ENCODE measurements at regions not wholly inside any gene's neighbourhood (a gene's known extent, or its start where the extent isn't known, plus 50 kb on each side); places are given as distances from the start of the nearest gene placed in this dataset.

DNA sequence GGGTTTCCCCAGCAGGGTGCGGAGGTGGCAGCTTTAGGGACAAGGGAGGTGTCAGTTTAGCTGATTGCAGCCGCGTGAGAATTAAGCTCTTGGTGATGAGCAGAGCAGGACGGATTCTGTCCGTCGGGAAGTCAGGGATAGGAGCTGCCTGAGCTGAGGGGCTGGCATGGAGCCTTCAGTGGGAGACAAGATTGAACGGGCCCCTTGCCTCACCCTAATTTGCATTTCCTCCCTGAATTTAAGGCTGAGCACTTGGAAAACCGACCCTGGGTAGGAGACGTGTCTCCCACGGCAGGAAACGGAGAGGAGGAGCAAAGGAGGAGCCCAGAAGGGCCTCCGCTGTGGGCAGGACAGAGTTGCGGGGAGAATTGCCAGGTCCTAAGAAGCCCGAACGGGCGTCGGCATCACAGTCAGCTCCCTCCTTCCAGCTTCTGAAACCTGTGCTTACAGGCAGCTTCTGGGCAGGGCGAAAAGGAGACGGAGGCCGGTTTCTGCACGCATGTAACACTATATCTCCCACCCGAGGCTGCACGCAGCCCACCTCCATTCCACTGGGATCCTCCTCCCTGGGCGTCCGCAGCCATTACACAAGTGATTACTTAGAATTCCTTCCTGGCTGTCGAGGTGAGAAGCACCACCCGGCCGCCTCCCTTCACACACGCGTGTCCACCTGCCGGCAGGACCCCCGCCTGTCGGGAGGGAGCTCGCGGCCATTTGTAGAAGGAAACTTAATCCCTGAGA is 345.8 kb downstream of the BRD1 start:
- DNase-seq (ENCODE audit: low spot score), result no peak

DNA sequence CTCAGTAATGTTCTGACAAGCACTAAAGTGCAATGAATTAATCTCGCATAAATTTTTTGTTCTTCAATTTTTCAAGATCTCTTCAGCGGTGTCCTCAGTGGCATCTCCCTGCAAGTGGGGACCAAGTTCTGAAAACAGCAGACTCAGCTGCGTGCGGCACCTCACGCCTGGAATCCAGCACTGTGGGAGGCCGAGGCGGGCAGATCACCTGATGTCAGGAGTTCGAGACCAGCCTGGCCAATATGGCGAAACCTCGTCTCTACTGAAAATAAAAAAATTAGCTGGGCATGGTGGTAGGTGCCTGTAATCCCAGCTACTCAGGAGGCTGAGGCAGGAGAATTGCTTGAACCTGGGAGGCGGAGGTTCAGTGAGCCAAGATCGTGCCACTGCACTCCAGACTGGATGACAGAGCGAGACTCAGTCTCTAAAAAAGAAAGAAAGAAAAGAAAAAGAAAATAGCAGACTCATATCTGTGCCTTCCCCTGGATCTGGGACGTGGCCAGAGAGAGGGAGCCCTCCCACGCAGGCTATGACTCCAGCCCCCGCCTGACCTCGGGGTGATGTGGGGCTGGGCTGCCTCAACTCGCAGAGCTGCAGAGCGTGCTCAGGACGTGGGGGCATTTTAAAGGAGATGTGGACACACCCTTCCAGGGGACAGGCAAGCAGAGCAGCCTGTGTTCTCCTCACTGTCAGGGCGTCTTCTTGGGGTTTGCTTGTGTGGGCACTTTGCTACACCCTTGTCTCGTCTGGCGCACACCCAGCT is 346.6 kb downstream of the BRD1 start:
- no peak for DNase-seq (ENCODE audit: low spot score)

DNA sequence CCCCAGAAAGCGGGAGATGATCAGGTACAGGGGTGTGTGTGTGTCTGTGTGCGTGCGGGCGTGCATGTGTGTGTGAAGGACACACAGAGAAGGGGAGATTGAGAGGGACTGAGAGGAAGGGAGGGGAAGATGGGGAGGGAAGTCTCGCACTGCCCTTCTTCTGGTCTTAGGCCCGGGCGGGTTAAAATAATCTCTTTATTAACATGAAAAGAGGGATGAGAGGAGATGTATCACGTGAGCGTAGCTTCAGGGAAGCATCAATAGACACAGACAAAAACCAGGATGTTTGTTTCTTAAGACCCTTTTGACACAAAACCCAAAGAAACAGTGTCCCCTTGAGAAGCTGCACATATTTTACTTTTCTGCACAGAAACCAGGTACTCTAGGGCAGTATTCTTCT is 347.3 kb downstream of the BRD1 start:
- DNase-seq (ENCODE audit: low spot score), result no peak

DNA sequence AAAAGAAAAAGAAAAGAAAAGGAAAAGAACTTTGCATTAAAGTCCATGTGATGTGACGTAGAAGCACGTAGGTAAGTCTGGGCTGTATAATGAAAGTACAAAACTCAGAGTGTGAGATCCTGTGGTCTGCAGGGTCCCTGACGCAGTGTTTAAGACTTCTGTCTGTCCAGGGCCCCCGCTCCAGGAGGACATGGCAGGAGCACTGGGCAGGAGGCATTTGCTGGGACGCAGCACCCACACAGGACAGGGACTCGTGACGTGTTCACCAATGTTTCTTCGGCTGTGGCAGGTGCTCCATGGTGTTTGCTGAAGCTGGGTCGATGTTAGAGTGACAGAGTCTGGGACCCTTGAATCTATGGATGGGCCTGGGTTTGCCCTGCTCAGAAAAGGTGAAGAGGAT is 348.1 kb downstream of the BRD1 start:
- DNase-seq (ENCODE audit: low spot score), result no peak

DNA sequence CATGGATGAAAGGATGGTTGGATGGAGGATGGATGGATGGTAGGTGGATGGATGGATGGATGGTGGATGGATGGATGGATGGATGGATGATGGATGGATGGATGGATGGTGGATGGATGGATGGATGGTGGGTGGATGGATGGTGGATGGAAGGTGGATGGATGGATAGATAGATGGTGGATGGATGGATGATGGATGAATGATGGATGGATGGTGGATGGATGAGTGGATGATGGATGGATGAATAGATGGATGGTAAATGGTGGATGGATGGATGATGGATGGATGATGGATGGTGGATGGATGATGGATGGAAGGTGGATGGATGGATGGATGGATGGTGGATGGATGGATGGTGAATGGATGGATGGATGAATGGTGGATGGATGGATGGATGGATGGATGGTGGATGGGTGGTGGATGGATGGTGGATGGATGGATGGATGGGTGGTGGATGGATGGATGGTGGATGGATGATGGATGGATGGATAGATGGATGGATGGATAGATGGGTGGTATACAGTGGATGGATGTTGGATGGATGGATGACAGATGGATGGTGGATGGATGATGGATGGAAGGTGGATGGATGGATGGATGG is 350.8 kb downstream of the BRD1 start:
- DNase-seq (ENCODE audit: low spot score), result no peak

DNA sequence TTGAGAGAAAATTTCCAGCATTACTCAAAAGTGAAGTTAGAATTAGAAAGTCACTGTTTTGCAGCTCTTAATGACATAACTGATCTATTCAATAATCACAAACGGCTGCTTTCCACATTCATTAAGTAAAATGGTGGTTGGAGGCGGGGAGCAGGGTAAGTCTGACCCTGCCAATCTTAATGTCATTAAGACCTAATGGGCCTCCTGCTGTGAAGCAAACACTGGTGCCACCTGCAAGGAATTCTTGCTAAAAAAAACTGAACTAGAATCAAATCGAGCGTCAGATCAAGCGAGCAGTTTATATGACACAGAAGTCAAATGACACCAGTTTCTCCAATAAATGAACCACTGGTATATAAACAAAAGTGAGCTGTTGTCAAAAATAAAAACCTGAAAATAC is 351.5 kb downstream of the BRD1 start:
- DNase-seq (ENCODE audit: low spot score), result peak; percentile 22

DNA sequence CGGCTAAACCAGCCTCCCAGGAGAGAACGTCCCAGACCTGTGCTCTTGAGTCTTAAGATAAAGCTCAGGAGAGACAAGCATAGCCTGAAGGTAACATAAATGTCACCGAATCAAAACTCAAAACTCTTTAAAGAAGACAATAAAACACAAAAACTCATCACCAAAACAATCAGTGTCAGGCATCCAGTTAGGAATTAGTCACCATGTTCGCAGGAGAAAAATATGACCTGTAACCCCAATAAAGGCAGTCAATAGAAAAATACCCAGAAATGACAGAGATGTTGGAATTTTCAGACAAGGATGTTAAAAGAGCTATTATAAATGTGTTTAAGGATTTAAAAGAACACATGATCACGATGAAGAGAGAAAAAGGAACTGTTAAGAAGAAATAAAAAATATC is 352.4 kb downstream of the BRD1 start:
- no peak for DNase-seq (ENCODE audit: low spot score)

DNA sequence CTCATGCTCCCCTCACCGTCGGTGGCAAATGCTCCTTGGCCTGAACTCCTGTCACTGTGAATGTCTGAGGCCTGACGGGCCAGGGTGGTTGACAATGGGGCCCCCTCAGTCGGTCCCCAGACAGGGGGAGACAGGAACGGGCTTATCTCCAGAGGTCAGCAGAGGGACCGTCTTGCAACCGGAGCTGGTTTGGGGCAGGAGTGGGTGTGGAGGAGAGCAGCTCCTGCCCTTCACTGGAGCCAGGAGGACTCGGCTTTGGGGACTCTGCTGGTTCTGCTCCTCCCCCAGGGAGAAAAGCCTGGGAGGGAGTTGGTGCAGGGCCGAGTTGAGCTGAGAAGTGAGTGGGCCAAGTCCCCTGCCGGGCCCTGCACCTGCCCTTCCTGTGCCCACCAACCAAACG is 354.4 kb downstream of the BRD1 start:
- DNase-seq (ENCODE audit: low spot score), result no peak

DNA sequence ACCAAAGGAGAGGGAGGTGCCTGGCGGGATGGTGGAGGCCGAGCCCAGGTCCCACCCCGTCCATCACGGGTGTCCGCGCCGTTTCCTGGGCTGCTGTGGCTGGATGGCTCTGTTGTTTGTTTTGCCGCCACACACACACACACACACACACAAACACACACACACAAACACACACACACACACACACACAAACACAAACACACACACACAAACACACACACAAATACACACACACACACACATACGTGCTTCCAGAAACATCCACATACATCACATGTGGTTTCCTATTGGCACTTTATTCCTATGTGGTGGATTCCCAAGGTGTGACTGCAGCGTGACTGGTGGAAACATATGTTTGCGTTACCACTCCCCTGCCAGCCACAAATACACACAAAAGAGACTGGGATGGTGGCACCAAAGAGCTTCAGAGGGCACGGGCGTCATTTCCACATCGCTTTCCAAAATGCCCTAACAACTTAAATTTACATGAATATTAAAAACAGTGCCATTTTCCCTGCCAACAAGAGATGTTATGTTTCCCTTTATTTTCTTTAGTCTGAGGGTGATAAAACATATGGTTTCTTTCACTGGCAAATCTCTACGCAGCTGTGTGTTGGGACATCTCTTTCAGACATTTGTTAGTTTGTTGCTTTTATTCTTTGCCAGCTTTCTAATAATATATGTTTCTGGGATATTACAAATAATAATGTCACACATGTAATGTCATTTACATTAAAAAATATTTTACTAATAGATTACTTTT is 356.8 kb downstream of the BRD1 start:
- DNase-seq (ENCODE audit: low spot score), result no peak

DNA sequence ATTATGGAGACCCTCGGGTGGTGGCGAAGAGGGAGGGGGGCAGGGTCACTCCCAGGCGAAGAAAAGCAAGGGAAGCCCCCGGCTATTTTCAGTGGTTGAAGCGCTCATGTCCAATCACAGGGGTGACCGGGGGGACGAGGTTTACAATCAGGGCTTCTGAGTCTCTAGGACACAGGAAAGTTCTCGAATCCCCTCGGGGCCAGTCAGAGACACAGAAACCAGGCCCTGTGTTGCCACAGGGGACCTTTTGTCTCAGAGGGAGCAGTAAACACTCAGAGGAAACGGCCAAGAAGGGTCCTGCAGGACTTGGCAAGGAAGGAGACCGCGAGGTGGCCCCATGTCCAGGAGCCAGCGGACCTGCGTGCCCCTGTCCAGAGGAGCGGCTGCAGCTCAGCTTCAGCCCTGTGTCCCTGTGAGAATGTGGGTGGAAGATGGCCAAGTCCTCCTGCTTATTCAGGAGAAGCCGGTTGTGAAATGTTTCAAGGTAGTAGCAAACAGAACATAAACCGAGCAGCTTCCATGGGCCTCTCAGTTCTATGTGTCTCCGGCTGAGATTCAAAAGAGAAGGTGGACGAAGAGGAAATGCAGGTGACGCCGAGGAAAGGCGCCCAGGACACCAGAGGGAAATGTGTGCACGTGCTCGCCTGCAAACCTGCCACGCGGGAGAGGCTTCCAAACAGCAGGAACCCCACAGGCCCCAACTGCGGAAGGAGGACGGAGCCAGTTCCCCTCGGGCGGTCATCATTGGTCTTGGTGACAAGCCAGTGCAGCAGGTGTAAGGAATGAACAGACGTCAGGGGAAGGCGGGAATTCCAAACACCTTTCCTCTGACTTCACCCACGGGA is 357.6 kb downstream of the BRD1 start:
- DNase-seq (ENCODE audit: low spot score), result no peak

DNA sequence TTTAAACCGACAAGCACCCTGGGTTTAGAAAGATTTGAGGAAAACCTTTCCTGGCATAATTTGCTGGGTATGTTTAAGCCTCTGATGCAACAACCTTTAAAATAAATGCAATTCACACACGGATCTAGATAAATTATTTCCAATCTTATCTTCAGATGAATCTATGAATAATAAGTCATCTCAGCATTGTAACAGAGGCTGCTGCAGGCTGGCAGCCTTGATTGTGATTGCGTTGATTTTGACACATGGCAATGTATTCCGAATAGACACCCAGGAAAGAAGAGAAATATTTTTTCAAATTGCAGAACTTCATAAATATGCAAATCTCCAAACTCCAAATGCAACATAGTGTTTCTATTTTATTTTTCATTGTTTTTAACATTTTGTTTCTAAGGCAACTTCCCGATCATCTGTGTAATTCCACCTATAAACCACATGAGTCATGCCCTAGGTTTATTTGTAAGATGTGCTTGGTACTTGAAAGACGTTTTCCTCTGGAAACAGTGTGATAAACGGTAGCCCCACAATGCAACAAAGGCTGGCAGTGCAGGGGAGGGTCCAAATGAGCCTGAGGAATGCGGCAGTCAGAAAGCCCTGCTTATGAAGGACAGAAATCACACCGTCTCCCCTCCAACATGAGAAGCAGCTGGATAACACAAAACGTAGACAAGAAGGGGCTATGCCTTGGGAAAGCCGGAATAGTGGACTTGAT is 359.0 kb downstream of the BRD1 start:
- no peak for DNase-seq (ENCODE audit: low spot score)

DNA sequence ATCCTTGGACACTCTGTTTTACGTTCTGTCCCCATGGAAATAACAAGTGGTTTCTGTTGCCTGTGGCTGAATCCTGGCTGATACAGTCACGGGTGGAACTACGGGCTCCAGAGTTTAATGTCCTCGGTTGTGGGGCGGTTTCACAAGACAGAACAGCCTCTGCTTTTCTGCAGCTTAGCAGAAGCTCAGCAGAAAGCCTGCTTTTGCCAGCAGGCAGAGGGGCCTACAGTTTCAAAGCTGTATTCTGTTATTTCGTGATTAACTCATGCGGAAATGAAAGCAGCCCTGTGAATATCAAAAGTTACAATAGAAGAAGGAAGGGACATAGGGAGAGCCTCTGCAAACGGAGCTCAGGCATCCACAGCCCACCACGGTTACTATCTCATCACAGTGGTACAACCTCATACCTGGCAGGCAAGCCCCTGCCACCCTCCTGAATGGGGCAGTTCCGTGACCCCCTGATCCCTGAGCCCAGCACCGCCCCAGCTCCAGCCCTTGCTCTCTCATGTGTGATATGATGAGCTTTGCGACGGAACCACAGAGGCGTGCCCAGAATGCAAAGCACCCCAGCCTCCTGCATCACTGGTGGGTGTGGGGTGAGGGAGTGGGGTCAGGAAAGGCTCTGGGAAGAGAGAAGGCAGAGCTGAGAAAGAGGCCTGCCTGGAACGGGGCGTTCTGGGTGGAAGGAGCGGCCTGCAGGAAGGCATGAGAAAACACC is 360.6 kb downstream of the BRD1 start:
- DNase-seq (ENCODE audit: low spot score), result no peak

DNA sequence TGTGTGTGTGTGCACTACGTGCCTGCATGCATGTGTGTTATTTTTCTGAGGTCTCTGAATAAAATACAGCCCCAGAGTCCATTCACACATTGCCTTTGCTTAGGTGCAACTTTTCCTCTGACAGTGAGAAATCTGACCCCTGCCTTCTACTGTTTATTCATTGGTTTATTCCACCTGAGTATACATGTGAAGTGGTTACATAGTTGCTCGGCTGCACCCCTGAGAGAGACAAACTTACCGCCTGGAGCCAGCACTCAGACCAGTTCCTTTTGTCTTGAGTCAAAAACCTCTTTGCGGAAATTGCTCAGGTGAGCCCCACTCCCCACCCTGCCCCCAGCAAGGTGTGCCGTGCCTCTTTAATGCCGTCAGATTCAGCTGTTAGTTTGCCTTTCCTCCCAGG is 363.6 kb downstream of the BRD1 start:
- no peak for DNase-seq (ENCODE audit: low spot score)

DNA sequence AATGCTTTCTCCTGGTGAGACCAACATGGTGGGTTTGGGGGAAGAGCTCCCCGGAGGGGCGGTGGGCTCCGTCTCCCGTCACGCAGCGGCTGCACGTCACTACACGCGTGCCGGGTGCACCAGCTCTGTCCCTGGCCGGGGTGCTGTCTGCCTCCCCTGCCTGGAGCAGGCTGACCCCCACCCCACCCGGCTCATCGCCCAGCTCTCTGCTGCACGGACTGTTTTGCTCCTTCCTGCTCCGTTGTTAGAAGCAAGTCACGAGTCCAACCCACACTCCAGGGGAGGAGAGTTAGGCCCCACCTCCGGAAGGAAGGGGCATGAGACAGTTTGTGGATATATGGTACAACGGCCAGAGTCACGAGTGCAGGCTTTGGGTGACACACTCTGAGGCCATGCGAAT is 364.9 kb downstream of the BRD1 start:
- no peak for DNase-seq (ENCODE audit: low spot score)

DNA sequence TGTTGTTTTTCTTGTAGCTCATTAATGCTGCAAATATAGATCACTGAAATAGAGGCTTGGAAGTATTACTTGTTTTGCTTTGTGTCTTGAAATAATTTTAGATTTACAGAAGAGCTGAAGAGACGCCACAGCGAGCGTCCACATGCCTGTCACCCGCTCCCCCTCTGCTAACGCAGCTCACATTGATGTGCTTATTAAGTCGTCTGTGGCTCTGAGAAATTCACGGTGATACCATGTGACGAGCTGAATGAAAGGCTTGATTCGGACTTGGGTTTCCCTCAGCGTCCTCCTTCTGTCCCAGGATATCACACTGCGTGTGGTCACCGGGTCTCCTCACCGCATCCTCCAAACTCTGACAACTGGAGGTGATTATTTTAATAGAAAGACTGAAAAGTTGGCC is 365.4 kb downstream of the BRD1 start:
- no peak for DNase-seq (ENCODE audit: low spot score)

DNA sequence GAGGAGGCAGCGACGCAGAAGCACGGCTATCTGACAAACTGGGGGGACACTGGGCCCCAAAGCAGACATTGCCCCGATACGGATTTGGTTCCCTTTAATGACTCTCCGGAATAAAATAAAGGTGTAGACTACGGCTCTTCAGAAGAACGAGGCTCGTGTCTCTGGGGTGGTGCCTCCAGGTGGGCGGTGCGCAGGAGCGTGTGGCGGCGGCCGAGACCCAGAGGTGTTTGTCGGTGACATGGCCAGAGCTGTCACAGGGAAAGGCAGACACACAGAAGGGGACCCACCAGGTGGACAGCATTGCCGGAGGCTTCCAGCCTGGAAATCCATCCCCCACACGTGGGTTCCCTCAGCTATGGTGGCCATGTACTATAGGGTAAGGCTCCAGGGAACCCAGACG is 366.0 kb downstream of the BRD1 start:
- no peak for DNase-seq (ENCODE audit: low spot score)

DNA sequence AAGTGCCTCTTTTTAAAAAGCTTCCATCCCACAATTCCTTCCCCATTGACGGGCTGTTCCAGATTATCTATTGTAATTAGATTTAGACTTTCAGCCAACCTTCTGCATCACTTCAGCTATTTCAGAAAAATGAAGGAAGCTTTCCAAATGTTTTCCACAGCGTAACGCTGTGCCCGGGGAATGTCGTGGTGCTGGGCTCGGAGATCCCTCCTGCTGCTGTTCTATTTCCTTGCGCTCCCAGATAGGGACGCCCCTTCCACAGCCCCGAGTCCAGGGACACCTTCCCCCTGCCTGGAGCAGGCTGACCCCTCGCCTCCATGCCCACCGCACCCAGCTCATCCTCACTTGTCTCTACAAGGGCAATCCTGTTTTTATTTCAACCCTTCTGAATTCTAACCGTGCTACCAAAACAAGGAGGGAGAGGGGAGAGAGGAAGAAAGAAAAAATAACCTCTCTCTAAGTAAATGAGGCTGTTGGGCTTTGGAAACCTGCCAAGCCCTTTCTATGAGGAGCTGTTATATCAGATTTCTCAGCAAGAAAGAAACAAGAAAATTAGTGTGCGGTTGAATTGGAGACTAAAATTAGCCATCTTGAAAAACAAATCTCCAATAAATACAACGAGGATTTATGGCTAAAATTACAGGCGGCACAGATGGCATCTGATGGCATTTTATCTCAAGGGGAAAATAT is 366.9 kb downstream of the BRD1 start:
- no peak for DNase-seq (ENCODE audit: low spot score)

DNA sequence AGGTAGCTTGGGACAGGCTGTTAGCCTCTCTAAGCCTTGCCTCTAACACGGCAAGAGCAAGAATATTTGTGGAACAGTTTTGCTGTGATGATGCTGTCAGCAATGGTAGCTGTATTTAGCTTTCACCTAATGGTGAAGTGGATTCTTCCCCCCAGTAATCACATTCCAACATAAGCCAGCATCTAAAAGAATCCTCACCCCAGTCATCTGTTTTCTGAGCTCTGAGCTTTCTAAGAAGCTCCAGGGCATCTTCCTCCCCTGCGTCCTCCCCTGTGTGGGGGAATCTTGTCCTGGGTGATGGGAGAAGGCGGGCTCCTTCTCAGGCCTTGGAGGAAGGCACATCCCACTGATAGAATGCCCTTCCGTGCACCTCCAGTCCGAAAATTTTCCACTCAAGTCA is 367.6 kb downstream of the BRD1 start:
- DNase-seq (ENCODE audit: low spot score), result no peak

DNA sequence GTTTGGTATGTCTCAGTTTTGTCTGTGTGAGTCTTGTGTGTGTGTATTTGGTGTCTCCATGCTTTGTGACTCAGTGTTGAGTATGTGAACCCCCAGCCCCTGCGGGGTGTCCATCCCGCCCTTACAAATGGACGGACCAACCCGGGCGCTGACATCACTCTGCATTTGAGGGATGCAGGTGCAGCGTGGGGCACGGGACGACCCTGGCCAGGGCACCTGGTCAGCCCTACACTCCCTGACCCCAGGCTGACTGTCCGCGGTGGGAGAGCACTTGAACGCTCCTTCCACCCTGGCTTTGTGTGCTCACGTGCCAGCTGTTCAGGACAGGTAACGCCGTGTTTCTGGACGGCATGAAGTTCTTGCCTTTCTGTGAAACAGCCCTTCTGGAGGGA is 369.0 kb downstream of the BRD1 start:
- DNase-seq (ENCODE audit: low spot score), result no peak

All from iPS-NIHi11 (cell line).